Body of pancreas (tissue), 4 donors: ENCODE measurements at regions not wholly inside any gene's neighbourhood (a gene's known extent, or its start where the extent isn't known, plus 50 kb on each side); places are given as distances from the start of the nearest gene placed in this dataset.

Source experiments
- ATAC-seq: fragments of 150-250 bp; one replicate; pipeline ENCODE4 v1.9.1; 2016
- DNase-seq, 4 donors: peaks; one replicate each; pipeline ENCODE4 v3.0.0-alpha.2; 2019
- H3K27ac ChIP-seq, 4 donors: fragments of 200-600 bp; sonication (generic); 1 replicate in 3 of 4; 2 replicates in 1 of 4; pipeline versions ENCODE4 v1.5.1 to v1.6.1; 2016 to 2019; ENCODE audit warnings: mild to moderate bottlenecking in 1 of 4, mixed read lengths in 1 of 4, moderate library complexity in 1 of 4
- H3K27me3 ChIP-seq, 2 donors: fragments of 200-600 bp; sonication (generic); one replicate each; pipeline ENCODE4 v1.6.0; 2016; ENCODE audit warnings: mild to moderate bottlenecking in 1 of 2
- H3K36me3 ChIP-seq, 2 donors: fragments of 200-600 bp; sonication (generic); replicated peaks in 1 of 2; 2 replicates each; pipeline ENCODE4 v1.5.1; 2016; ENCODE audit warnings: low read depth in 2 of 2; ENCODE audit not compliant: insufficient read depth in 1 of 2
- H3K4me1 ChIP-seq: fragments of 200-600 bp; sonication (generic); one replicate; pipeline ENCODE4 v1.6.0; 2016
- H3K4me3 ChIP-seq, 2 donors: fragments of 200-600 bp; sonication (generic); 1 replicate in 1 of 2; 2 replicates in 1 of 2; pipeline ENCODE4 v1.5.1; 2016 to 2019
- H3K9me3 ChIP-seq, 3 donors: fragments of 200-600 bp; sonication (generic); 1 replicate in 2 of 3; 2 replicates in 1 of 3; pipeline ENCODE4 v1.5.1; 2016
- CTCF ChIP-seq, 7 experiments: fragments of 450-650 bp in 4 of 7; fragments of 200-600 bp in 3 of 7; sonication (generic) in 3 of 7; IDR thresholded peaks; one replicate each; pipeline ENCODE4 v1.5.1; 2016 to 2019; ENCODE audit warnings: antibody characterized with exemption in 7 of 7
- POLR2A ChIP-seq, 3 donors: fragments of 450-650 bp; IDR thresholded peaks; one replicate each; pipeline ENCODE4 v1.6.1; 2016; ENCODE audit warnings: antibody characterized with exemption in 3 of 3, mild to moderate bottlenecking in 2 of 3
- WGBS, 2 donors: methylation state at CpG; one replicate each; pipeline ENCODE4 v1.1.5; 2017; 5-methylcytosine and 5-hydroxymethylcytosine counted together
- intact Hi-C: fragments of 100-400 bp; cut with DNase I; formaldehyde crosslinking; loops from one replicate; pipeline ENCODE4 v1.15.1; 2023

DNA sequence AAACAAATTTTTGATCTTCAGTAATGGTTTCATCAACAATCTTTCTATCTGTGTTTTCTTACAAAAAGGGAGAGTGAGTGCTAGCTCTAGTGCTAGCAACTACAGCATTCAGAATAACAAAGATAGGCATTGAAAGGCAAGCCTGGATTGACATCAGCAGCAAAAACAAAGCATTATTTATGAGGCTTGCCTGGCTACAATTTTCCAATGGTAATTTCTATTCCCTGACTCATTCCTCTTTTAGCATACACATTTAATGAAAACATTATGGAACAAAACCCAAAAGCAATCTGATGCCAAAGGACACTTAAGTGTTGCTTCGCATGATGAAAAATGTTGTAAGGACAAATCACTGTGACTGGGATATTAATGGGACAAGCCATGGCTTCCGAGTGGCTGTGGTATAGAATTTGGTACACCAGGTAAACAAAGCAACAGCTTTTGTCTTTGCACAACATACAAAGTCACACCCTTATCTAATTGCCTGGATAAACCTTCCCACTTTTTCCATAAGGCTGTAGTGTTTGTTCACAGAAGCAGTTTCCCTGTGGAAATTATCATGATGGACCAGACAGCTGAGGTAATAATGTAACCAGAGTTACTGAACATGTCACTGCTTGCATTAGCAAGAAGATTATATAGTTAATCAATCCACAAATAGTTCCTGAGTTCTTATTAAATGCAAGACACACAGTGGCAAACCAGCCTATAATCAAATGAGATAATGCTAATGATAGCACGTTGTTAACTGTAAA is 179.8 kb upstream of the EDIL3 start:
- Histone ChIP-seq H3K9me3 (no peaks in the 10 kb centered on the region), H3K27me3 (no peaks in the 10 kb centered on the region), H3K27ac (no peak overlapping the region), H3K4me3 (no peak overlapping the region), H3K4me1 (no peaks in the 10 kb centered on the region), H3K36me3 (no peaks in the 10 kb centered on the region)
- TF ChIP-seq POLR2A (IDR thresholded peaks at IDR 0.05) (no peak), CTCF (IDR thresholded peaks at IDR 0.05) (no peak)
- DNase-seq (no peak), ATAC-seq (no peak)
- intact Hi-C loops: no loop called here
- WGBS, 2 donors: 34 to 38% methylated on average over 3 of the region's 3 CpGs

GRCh38 chr5:84550222-84550621 is 165.5 kb upstream of the EDIL3 start:
- Histone ChIP-seq H3K27me3 (no peaks in the 10 kb centered on the region), H3K9me3 (no peaks in the 10 kb centered on the region), H3K4me3 (no peak overlapping the region), H3K36me3 (no peaks in the 10 kb centered on the region), H3K4me1 (no peaks in the 10 kb centered on the region), H3K27ac (no peak overlapping the region)
- no peak for TF ChIP-seq POLR2A (IDR thresholded peaks at IDR 0.05)
- TF ChIP-seq CTCF (IDR thresholded peaks at IDR 0.05): no peak
- WGBS, 2 donors: 78 to 81% methylated on average over 2 of the region's 2 CpGs
- intact Hi-C loops: no loop called here
- DNase-seq (no peak), ATAC-seq (no peak)

- WGBS, 2 donors: 58 to 63% methylated on average over 1 of the region's 1 CpG
- H3K4me3 ChIP-seq: no peak overlapping the region
- intact Hi-C loops: no loop called here
- H3K27ac ChIP-seq: no peak overlapping the region
- TF ChIP-seq CTCF (IDR thresholded peaks at IDR 0.05) (no peak), POLR2A (IDR thresholded peaks at IDR 0.05) (no peak)
- ATAC-seq (no peak), DNase-seq (no peak)
- no peaks in the 10 kb centered on the region for H3K27me3 ChIP-seq
- H3K36me3 ChIP-seq: no peaks in the 10 kb centered on the region
- H3K4me1 ChIP-seq: no peaks in the 10 kb centered on the region
- H3K9me3 ChIP-seq: no peaks in the 10 kb centered on the region
Observed at GRCh38 chr5:84549054-84549453, 164.4 kb upstream of the EDIL3 start.

DNA sequence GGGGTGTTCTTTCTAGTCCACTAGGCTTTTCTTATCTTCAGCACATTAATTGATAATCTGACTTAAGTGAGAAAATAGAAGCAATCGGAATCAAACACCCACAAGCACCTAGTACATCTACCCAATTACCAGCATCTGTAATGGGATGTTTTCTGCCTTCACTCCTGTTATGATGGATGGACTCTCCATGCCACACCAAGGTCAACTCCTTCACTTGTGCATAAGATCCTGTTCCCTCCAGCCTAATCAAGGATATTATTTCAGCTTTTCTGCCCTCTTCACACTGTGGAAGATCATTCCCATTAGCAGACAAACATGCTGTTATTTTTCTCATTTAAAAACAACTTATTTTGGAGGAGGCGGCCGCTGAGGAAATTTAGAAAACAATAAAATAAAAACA is 162.0 kb upstream of the EDIL3 start:
- no peaks in the 10 kb centered on the region for H3K27me3 ChIP-seq
- no peaks in the 10 kb centered on the region for H3K9me3 ChIP-seq
- H3K36me3 ChIP-seq: no peaks in the 10 kb centered on the region
- 62 to 79% methylated on average over 3 of the region's 3 CpGs for WGBS, 2 donors
- no peaks in the 10 kb centered on the region for H3K4me1 ChIP-seq
- intact Hi-C loops: no loop called here
- no peak overlapping the region for H3K27ac ChIP-seq
- ATAC-seq (no peak), DNase-seq (no peak)
- TF ChIP-seq POLR2A (IDR thresholded peaks at IDR 0.05) (no peak), CTCF (IDR thresholded peaks at IDR 0.05) (no peak)
- H3K4me3 ChIP-seq: no peak overlapping the region

DNA sequence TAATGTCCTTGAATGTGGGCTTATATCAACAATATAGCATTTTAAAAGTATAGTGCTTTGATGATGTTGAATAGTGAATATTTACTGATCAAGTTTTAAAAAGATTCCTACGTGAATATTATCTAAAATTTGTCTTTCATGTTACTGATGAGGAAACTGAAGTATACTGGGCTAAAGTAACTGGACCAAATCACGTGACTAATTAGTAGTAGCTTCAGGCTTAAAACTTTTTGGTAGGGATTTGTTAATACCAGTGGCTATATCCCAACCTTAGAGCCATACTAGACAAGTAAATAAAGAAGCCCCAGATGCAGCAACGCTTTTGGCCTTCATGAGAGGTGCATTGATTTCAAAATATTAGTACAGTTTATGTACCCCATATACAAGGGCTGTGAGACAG is 152.1 kb upstream of the EDIL3 start:
- no peak for DNase-seq
- intact Hi-C loops: no loop called here
- 44 to 54% methylated on average over 3 of the region's 3 CpGs for WGBS, 2 donors

More for the DNA sequence above, 152.1 kb upstream of the EDIL3 start:
- no peaks in the 10 kb centered on the region for H3K4me1 ChIP-seq
- no peaks in the 10 kb centered on the region for H3K9me3 ChIP-seq
- TF ChIP-seq POLR2A (IDR thresholded peaks at IDR 0.05) (no peak), CTCF (IDR thresholded peaks at IDR 0.05) (no peak)
- ATAC-seq: no peak
- H3K27ac ChIP-seq: no peak overlapping the region
- no peaks in the 10 kb centered on the region for H3K27me3 ChIP-seq
- H3K4me3 ChIP-seq: no peak overlapping the region
- no peaks in the 10 kb centered on the region for H3K36me3 ChIP-seq
